ENCODE measurements at regions not wholly inside any gene's neighbourhood (a gene's known extent, or its start where the extent isn't known, plus 50 kb on each side); places are given as distances from the start of the nearest gene placed in this dataset.
"Not testable (repeated sequence)": the region's sequence is repeated elsewhere in the genome, so short reads cannot be mapped to it uniquely, and the experiment has no call there.

DNA sequence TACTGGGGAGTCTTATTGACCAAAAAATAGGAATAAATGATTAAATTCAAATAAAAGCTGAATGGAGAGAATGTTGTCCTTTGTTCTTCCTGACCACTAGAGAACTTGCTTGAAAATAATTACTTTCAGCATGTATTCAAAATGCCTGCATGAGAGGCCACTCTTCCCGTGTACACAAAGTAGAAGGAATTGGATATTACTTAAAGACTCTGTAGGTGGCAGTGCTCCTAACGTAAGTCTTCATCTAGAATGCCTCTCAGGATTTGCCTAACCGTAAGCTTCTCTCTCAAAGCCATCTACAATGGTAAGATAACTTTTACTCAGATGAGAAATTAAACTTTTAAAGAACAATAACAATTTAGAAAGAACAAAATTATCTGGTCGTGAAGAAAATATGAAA is 620.0 kb upstream of the CCNG1 start:
- no peaks in the 10 kb centered on the region for H3K9me3 Mint-ChIP-seq (ENCODE audit: unreplicated experiment)
- DNase-seq (ENCODE audit: unreplicated experiment), result no peak
- H3K36me3 Mint-ChIP-seq (ENCODE audit: insufficient read depth, unreplicated experiment), result no peaks in the 10 kb centered on the region
- POLR2A ChIA-PET, result no interaction called here
- H3K4me1 Mint-ChIP-seq (ENCODE audit: insufficient read depth, unreplicated experiment), result no peaks in the 10 kb centered on the region
- H3K27me3 Mint-ChIP-seq (ENCODE audit: insufficient read depth, unreplicated experiment), result no peaks in the 10 kb centered on the region
- intact Hi-C loops (cut with micrococcal nuclease), result no loop called here
- H3K27ac Mint-ChIP-seq (ENCODE audit: low read depth, unreplicated experiment), result no peak overlapping the region
- TF ChIP-seq, protein P1, sequence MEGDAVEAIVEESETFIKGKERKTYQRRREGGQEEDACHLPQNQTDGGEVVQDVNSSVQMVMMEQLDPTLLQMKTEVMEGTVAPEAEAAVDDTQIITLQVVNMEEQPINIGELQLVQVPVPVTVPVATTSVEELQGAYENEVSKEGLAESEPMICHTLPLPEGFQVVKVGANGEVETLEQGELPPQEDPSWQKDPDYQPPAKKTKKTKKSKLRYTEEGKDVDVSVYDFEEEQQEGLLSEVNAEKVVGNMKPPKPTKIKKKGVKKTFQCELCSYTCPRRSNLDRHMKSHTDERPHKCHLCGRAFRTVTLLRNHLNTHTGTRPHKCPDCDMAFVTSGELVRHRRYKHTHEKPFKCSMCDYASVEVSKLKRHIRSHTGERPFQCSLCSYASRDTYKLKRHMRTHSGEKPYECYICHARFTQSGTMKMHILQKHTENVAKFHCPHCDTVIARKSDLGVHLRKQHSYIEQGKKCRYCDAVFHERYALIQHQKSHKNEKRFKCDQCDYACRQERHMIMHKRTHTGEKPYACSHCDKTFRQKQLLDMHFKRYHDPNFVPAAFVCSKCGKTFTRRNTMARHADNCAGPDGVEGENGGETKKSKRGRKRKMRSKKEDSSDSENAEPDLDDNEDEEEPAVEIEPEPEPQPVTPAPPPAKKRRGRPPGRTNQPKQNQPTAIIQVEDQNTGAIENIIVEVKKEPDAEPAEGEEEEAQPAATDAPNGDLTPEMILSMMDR (IDR thresholded peaks at IDR 0.05; ENCODE audit: unreplicated experiment), result no peak
- CTCF ChIA-PET, result interaction anchor here (0.6 to 1.2 kb wide), 5 partner anchors 90 to 1316 kb away, joined by 3 to 4 read pairs (median 3); no protein-coding TSS in a partner anchor
- H3K4me3 Mint-ChIP-seq (ENCODE audit: unreplicated experiment), result no peak overlapping the region
- BruUV-seq (replicated peaks), result no TSS peak

DNA sequence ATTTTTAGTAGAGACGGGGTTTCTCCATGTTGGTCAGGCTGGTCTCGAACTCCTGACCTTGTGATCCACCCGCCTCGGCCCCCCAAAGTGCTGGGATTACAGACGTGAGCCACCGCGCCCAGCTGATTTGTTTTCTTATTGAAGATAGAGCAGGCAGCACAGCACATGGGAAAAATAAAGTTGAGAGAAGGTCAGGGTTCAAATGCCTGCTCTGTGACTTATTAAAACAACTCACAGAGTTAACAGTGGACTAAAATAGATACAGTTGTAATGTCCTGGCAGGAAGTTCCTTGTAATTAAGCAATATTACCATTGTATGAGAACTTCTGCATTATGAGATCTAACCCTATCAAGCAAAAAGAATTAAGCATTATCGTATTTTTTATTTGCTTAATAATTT is 615.7 kb upstream of the CCNG1 start:
- POLR2A ChIA-PET; BruUV-seq (replicated peaks); intact Hi-C loops (cut with micrococcal nuclease); H3K27me3 Mint-ChIP-seq (ENCODE audit: insufficient read depth, unreplicated experiment); H3K9me3 Mint-ChIP-seq (ENCODE audit: unreplicated experiment); H3K27ac Mint-ChIP-seq (ENCODE audit: low read depth, unreplicated experiment); H3K4me1 Mint-ChIP-seq (ENCODE audit: insufficient read depth, unreplicated experiment); DNase-seq (ENCODE audit: unreplicated experiment); H3K36me3 Mint-ChIP-seq (ENCODE audit: insufficient read depth, unreplicated experiment); H3K4me3 Mint-ChIP-seq (ENCODE audit: unreplicated experiment): not testable (repeated sequence)
- CTCF ChIA-PET, result interaction anchor here (0.7 kb wide), 1 partner anchor 526 kb away, joined by 3 read pairs; no protein-coding TSS in a partner anchor

DNA sequence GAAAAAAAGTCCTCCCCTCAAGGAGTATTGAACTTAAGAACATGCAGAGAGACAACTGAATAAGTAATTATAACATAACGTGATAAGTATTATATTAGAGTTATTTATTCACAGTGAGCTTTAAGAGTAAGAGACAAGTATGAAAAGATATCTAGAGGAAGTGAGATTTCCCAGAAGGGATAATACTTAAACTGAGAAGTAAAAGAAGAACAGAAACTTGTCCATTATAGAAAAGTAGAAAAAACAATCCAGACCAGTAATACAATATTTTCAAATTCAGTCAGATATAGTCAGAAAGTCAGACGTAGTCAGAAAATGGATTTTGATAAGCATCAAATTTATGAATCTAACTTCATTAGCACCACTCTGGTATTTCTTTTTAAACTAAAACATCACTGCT is 613.0 kb upstream of the CCNG1 start:
- H3K27ac Mint-ChIP-seq (ENCODE audit: low read depth, unreplicated experiment), result no peak overlapping the region
- H3K36me3 Mint-ChIP-seq (ENCODE audit: insufficient read depth, unreplicated experiment), result no peaks in the 10 kb centered on the region
- ChIA-PET POLR2A (no interaction called here), CTCF (interaction anchor here (0.6 kb wide), 1 partner anchor 18 kb away, joined by 3 read pairs; no protein-coding TSS in a partner anchor)
- no peak overlapping the region for H3K4me3 Mint-ChIP-seq (ENCODE audit: unreplicated experiment)
- no peaks in the 10 kb centered on the region for H3K4me1 Mint-ChIP-seq (ENCODE audit: insufficient read depth, unreplicated experiment)
- H3K27me3 Mint-ChIP-seq (ENCODE audit: insufficient read depth, unreplicated experiment), result no peaks in the 10 kb centered on the region
- intact Hi-C loops (cut with micrococcal nuclease), result no loop called here
- DNase-seq (ENCODE audit: unreplicated experiment), result no peak
- no peaks in the 10 kb centered on the region for H3K9me3 Mint-ChIP-seq (ENCODE audit: unreplicated experiment)
- no TSS peak for BruUV-seq (replicated peaks)
- TF ChIP-seq, protein P1 (IDR thresholded peaks at IDR 0.05; ENCODE audit: unreplicated experiment), result no peak

DNA sequence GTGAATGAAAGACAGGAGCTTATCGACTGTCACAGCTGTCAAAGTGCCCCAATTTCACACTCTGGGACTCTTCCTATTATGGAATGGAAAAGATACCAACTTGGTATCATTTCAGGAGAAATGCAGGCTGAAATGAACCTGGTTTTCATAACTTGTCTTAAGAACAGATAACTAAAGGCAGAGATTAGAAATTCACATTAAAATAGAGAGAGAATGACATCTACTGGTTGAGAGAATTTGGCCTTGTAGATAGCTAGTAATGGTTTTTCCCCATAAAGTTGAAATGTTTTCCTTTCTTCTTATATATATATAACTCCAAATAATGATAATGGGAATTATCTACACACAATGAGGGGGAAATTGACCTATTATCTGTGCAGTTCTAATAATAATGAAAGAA is 600.2 kb upstream of the CCNG1 start:
- TF ChIP-seq, protein P1 (IDR thresholded peaks at IDR 0.05; ENCODE audit: unreplicated experiment), result no peak
- no TSS peak for BruUV-seq (replicated peaks)
- POLR2A ChIA-PET, result no interaction called here
- H3K9me3 Mint-ChIP-seq (ENCODE audit: unreplicated experiment), result no peaks in the 10 kb centered on the region
- CTCF ChIA-PET, result interaction anchor here (0.8 to 1.0 kb wide), 6 partner anchors 19 to 1292 kb away, joined by 3 to 4 read pairs (median 3); no protein-coding TSS in a partner anchor
- intact Hi-C loops (cut with micrococcal nuclease), result loop anchor here (10.0 kb wide), 2 partner anchors 872 to 982 kb away; no protein-coding TSS in a partner anchor
- no peaks in the 10 kb centered on the region for H3K27me3 Mint-ChIP-seq (ENCODE audit: insufficient read depth, unreplicated experiment)
- H3K4me1 Mint-ChIP-seq (ENCODE audit: insufficient read depth, unreplicated experiment), result no peaks in the 10 kb centered on the region
- no peak overlapping the region for H3K4me3 Mint-ChIP-seq (ENCODE audit: unreplicated experiment)
- H3K36me3 Mint-ChIP-seq (ENCODE audit: insufficient read depth, unreplicated experiment), result no peaks in the 10 kb centered on the region
- H3K27ac Mint-ChIP-seq (ENCODE audit: low read depth, unreplicated experiment), result no peak overlapping the region
- DNase-seq (ENCODE audit: unreplicated experiment), result no peak

DNA sequence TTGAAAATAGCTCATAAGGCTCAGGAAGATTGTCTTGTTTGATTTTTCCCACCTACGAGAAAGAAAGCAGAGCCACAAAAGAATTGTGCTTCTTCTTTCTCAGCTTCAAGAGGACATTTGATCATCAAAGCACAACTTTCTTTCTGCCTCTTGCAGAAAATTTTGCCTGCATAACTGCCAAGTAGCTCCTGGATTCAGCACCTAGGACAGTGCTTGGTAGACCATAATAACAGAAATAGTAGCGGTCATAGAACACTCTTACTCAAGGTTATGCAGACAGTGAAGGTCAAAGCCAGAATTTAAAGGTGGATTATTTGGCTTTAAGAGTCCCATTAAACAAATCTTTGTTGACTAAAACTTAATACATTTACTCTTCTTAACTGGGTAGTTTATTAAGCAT is 594.7 kb upstream of the CCNG1 start:
- H3K4me1 Mint-ChIP-seq (ENCODE audit: insufficient read depth, unreplicated experiment), result no peaks in the 10 kb centered on the region
- BruUV-seq (replicated peaks), result no TSS peak
- ChIA-PET POLR2A (no interaction called here), CTCF (interaction anchor here (0.7 kb wide), 1 partner anchor 19 kb away, joined by 3 read pairs; no protein-coding TSS in a partner anchor)
- no peaks in the 10 kb centered on the region for H3K9me3 Mint-ChIP-seq (ENCODE audit: unreplicated experiment)
- peak; percentile 14 for DNase-seq (ENCODE audit: unreplicated experiment)
- H3K4me3 Mint-ChIP-seq (ENCODE audit: unreplicated experiment), result no peak overlapping the region
- peaks cover under 1% of the 10 kb centered on the region for H3K27me3 Mint-ChIP-seq (ENCODE audit: insufficient read depth, unreplicated experiment)
- TF ChIP-seq, protein P1 (IDR thresholded peaks at IDR 0.05; ENCODE audit: unreplicated experiment), result no peak
- intact Hi-C loops (cut with micrococcal nuclease), result no loop called here
- H3K36me3 Mint-ChIP-seq (ENCODE audit: insufficient read depth, unreplicated experiment), result no peaks in the 10 kb centered on the region
- H3K27ac Mint-ChIP-seq (ENCODE audit: low read depth, unreplicated experiment), result no peak overlapping the region

All from MCF 10A (cell line).